Fibroblast of mammary gland (primary cell): ENCODE measurements at regions not wholly inside any gene's neighbourhood (a gene's known extent, or its start where the extent isn't known, plus 50 kb on each side); places are given as distances from the start of the nearest gene placed in this dataset.

Experiments used
- DNase-seq: peaks from one replicate; pipeline ENCODE4 v3.0.0-alpha.2; 2010; ENCODE audit warnings: low read depth
- H3K4me3 ChIP-seq: 2 replicates; pipeline ENCODE4 v1.5.1; 2011; ENCODE audit warnings: low read depth, mild to moderate bottlenecking, low read length, moderate library complexity; ENCODE audit not compliant: control insufficient read depth
- TF ChIP-seq, protein P1 (sequence below): conservative IDR thresholded peaks from 2 replicates; pipeline ENCODE4 v1.5.1; 2011; ENCODE audit warnings: low read depth, low read length, inconsistent platforms; ENCODE audit not compliant: control insufficient read depth, insufficient read depth

DNA sequence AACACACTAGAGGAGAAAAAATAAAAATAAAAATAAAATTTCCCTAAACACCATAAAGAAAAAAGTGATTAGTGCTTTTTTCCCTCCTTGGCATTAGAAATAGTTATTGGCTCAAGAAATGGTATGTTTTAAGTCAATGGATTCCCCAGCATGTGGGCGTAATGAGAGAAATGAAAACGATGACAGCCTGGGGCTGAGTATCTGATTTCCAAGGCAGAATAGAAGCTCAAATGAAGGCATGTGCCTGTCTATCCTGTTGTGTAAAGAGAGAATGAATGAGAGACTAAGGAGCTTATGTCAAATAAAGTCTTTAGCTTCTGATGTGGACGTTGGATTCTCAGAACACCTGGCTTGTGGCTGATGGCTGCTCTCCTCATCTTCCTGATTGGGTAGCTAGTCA, 1408.4 kb upstream of the TMEM132C start:
- no peak overlapping the region for H3K4me3 ChIP-seq
- no peak for DNase-seq
- TF ChIP-seq, protein P1, sequence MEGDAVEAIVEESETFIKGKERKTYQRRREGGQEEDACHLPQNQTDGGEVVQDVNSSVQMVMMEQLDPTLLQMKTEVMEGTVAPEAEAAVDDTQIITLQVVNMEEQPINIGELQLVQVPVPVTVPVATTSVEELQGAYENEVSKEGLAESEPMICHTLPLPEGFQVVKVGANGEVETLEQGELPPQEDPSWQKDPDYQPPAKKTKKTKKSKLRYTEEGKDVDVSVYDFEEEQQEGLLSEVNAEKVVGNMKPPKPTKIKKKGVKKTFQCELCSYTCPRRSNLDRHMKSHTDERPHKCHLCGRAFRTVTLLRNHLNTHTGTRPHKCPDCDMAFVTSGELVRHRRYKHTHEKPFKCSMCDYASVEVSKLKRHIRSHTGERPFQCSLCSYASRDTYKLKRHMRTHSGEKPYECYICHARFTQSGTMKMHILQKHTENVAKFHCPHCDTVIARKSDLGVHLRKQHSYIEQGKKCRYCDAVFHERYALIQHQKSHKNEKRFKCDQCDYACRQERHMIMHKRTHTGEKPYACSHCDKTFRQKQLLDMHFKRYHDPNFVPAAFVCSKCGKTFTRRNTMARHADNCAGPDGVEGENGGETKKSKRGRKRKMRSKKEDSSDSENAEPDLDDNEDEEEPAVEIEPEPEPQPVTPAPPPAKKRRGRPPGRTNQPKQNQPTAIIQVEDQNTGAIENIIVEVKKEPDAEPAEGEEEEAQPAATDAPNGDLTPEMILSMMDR: no peak

DNA sequence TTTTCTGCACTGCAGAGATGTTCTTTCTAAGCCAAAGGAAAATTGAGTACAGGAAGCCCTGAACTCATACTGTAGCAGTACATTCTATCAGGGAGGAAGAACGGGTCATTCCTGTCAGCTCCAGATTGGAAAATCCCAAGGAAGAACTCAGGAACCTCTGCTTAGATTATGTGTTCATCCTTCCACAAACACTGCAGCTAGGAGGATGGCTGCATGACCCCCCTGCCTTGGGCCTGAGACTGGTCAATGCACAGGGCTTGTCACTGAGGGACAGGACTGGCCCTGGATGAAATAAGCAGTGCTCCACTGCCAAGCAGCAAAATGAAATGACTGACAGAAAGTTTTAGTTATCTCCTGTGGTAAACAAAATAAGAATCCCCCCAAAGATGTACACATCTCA, 1406.8 kb upstream of the TMEM132C start:
- DNase-seq: no peak
- TF ChIP-seq, protein P1: no peak
- no peak overlapping the region for H3K4me3 ChIP-seq

DNA sequence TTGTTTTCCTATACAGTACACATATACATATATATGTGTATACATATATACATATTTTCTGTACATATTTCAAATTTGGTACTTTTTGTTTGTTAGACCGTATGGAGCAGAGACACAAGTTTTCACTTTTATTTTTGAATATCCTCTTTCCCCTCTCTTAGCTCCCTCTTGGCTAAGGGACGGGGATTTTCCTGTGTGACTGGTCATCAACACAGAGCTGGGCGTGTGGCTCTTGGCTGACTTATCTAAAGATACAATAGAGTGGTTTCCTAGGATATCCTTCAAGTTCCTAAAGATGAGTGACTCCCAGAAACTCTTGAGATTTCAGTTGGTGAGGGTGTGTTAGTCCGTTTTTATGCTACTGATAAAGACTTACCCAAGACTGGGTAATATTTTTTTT, 1404.5 kb upstream of the TMEM132C start:
- TF ChIP-seq, protein P1: no peak
- DNase-seq: no peak
- no peak overlapping the region for H3K4me3 ChIP-seq

DNA sequence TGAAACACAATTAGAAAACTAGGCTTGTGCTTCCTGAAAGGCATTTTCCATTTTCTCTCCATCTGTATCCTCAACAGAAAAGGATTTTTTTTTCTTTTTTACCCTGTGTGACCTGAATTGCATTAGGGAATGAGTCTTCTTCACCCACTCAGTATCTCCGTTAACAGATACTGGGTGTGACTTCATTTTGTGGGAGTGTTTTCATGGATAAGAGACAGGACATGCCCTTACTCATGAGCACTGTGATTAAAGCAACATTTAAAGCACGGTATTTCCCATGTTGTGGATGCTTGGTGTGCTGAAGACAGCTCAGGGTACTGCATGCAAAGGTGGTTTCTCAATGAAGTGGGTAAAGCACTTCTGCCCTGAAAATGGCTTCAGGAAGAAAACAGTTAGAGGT, 1397.3 kb upstream of the TMEM132C start:
- TF ChIP-seq, protein P1: no peak
- no peak for DNase-seq

DNA sequence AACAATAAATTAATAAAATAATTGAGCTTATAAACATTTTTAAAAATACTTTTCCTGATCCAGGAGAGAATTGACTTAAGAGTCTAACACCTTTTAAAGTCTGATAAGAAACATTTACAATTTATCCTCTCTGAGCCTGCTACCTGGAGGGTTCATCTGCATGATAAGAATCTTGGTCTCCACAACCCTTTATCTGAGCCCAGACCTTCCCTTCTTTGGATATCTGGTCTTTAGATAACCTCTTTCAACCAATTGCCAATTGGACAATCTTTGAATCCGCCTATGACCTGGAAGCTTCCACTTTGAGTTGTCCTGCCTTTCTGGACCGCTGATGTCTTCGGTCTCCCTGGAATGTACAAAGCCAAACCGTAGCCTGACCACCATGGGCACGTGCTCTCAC, 1393.3 kb upstream of the TMEM132C start:
- TF ChIP-seq, protein P1: no peak
- H3K4me3 ChIP-seq: no peak overlapping the region
- no peak for DNase-seq

More for the DNA sequence above, 1397.3 kb upstream of the TMEM132C start:
- no peak overlapping the region for H3K4me3 ChIP-seq

DNA sequence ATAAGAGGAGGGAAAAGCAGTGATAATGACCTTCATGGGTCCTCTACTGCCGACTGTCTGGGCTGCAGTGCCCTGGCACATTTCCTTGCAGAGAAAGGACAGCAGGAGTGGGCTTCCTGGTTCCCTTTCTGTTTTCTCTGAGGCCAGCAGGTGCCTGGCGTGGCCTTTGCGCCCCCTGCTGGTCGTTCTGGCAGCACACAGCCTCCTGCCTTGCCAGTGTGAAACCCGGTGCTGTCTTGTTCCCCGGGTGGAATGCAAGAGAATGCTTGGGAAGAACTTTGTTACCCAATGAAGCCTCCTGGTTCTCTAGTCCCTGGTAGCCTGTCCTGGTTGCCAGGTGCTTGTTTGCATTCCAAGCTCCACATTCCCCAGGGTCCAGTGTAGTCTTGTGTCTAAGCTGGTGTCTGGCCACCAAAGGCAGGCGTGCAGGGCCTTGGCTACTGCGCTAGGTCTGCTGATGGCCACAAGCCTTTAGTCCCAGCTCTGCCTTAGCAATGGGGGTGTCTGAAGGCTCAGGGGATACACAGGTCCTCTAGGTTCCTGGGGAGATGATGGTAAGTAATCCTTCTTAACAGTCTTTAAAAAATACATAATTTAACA, 1392.4 kb upstream of the TMEM132C start:
- TF ChIP-seq, protein P1: peak; percentile 61
- no peak overlapping the region for H3K4me3 ChIP-seq
- DNase-seq: peak; percentile 24

DNA sequence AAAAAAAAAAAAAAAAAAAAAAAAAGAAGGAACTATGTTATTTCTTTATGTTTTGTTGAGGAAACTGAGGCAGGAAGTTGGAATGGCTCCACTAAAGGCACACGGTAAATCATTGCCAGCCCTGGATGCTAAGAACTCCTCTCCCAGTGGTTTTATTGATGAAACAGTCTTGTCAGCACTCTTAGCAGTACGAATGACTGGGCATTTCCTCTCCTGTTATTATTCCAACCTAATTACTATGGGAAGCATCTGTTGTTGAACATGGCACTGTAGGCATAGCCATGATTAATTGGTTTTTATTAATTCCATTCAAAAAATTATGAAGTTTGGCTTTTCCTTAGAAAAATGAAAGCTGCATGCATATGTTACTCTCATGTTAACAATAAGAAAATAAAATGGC, 1387.1 kb upstream of the TMEM132C start:
- no peak overlapping the region for H3K4me3 ChIP-seq
- TF ChIP-seq, protein P1: no peak
- DNase-seq: no peak
